ENCODE measurements at regions not wholly inside any gene's neighbourhood (a gene's known extent, or its start where the extent isn't known, plus 50 kb on each side); places are given as distances from the start of the nearest gene placed in this dataset.

DNA sequence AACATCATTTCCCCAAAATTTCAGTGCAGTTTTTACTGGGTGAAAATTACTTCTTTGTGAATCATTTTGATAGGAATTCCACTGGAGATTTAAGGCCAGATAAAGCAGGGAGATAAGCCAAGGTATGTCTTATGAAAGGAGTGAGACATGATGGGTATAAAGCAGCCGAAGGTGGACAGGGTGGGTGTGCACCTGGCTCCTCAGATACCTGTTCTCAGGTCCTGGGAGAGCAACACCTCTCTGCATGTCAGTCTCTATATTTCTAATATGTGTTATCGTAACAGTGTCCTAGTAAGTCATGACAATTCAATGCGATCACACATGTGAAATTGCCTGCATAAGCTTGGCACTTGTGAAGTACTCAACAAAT, 768.8 kb downstream of the RNF144A start:
- TF ChIP-seq, protein P1, sequence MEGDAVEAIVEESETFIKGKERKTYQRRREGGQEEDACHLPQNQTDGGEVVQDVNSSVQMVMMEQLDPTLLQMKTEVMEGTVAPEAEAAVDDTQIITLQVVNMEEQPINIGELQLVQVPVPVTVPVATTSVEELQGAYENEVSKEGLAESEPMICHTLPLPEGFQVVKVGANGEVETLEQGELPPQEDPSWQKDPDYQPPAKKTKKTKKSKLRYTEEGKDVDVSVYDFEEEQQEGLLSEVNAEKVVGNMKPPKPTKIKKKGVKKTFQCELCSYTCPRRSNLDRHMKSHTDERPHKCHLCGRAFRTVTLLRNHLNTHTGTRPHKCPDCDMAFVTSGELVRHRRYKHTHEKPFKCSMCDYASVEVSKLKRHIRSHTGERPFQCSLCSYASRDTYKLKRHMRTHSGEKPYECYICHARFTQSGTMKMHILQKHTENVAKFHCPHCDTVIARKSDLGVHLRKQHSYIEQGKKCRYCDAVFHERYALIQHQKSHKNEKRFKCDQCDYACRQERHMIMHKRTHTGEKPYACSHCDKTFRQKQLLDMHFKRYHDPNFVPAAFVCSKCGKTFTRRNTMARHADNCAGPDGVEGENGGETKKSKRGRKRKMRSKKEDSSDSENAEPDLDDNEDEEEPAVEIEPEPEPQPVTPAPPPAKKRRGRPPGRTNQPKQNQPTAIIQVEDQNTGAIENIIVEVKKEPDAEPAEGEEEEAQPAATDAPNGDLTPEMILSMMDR (conservative IDR thresholded peaks at IDR 0.05; ENCODE audit: low read depth, low read length): no peak
- TF ChIP-seq EZH2 (IDR thresholded peaks at IDR 0.05; ENCODE audit: borderline replicate concordance, low read depth, low read length, poor library complexity, severe bottlenecking): no peak
